NCI-H774 (cell line): ENCODE measurements at regions not wholly inside any gene's neighbourhood (a gene's known extent, or its start where the extent isn't known, plus 50 kb on each side); places are given as distances from the start of the nearest gene placed in this dataset.

Experiments used
- DNase-seq: peaks from one replicate; lab custom pipeline; 2025; lab: John Stamatoyannopoulos, UW

GRCh38 chr12:113684908-113685782 lies 213.5 kb upstream of the LHX5 start:
- no peak for DNase-seq

- peak; percentile 66 for DNase-seq
Observed at GRCh38 chr12:113684053-113684907, 212.6 kb upstream of the LHX5 start.

- DNase-seq = peak; percentile 23
Observed at GRCh38 chr12:113683574-113683973, 211.9 kb upstream of the LHX5 start.

GRCh38 chr12:113680868-113681267 lies 209.2 kb upstream of the LHX5 start:
- DNase-seq = no peak

GRCh38 chr12:113678223-113679119 lies 206.8 kb upstream of the LHX5 start:
- no peak for DNase-seq

- DNase-seq = no peak
Observed at GRCh38 chr12:113676547-113676946, 204.9 kb upstream of the LHX5 start.

GRCh38 chr12:113676117-113676516 lies 204.4 kb upstream of the LHX5 start:
- no peak for DNase-seq

GRCh38 chr12:113674996-113675395 lies 203.3 kb upstream of the LHX5 start:
- DNase-seq = no peak

- DNase-seq = no peak
Observed at GRCh38 chr12:113674302-113674701, 202.6 kb upstream of the LHX5 start.

- no peak for DNase-seq
Observed at GRCh38 chr12:113673458-113674238, 202.0 kb upstream of the LHX5 start.

- DNase-seq = no peak
Observed at GRCh38 chr12:113670742-113671141, 199.1 kb upstream of the LHX5 start.

GRCh38 chr12:113667676-113668356 lies 196.1 kb upstream of the LHX5 start:
- DNase-seq = no peak

GRCh38 chr12:113667095-113667494 lies 195.4 kb upstream of the LHX5 start:
- DNase-seq = no peak

GRCh38 chr12:113666223-113666622 lies 194.6 kb upstream of the LHX5 start:
- DNase-seq = no peak

- DNase-seq = no peak
Observed at GRCh38 chr12:113665457-113665856, 193.8 kb upstream of the LHX5 start.

- no peak for DNase-seq
Observed at GRCh38 chr12:113664224-113664681, 192.6 kb upstream of the LHX5 start.

- no peak for DNase-seq
Observed at GRCh38 chr12:113663396-113663795, 191.7 kb upstream of the LHX5 start.

- DNase-seq = no peak
Observed at GRCh38 chr12:113660936-113661335, 189.3 kb upstream of the LHX5 start.

GRCh38 chr12:113659416-113659815 lies 187.7 kb upstream of the LHX5 start:
- DNase-seq = no peak

- no peak for DNase-seq
Observed at GRCh38 chr12:113659015-113659414, 187.3 kb upstream of the LHX5 start.
